BLaER1 (cell line): ENCODE measurements at regions not wholly inside any gene's neighbourhood (a gene's known extent, or its start where the extent isn't known, plus 50 kb on each side); places are given as distances from the start of the nearest gene placed in this dataset.

Experiments
- H3K27ac ChIP-seq: shearing (Covaris generic); formaldehyde crosslinking; 2 replicates; pipeline ENCODE4 v1.8.1; 2022
- H3K27me3 ChIP-seq: shearing (Covaris generic); formaldehyde crosslinking; 2 replicates; pipeline ENCODE4 v1.8.1; 2022
- H3K36me3 ChIP-seq: shearing (Covaris generic); formaldehyde crosslinking; 2 replicates; pipeline ENCODE4 v1.8.1; 2022
- H3K4me1 ChIP-seq: shearing (Covaris generic); formaldehyde crosslinking; 2 replicates; pipeline ENCODE4 v1.8.1; 2022
- H3K4me2 ChIP-seq: shearing (Covaris generic); formaldehyde crosslinking; 2 replicates; pipeline ENCODE4 v1.8.1; 2022
- H3K4me3 ChIP-seq: shearing (Covaris generic); formaldehyde crosslinking; 2 replicates; pipeline ENCODE4 v1.8.1; 2022
- H3K9ac ChIP-seq: shearing (Covaris generic); formaldehyde crosslinking; 2 replicates; pipeline ENCODE4 v1.8.1; 2022
- H3K9me3 ChIP-seq: shearing (Covaris generic); formaldehyde crosslinking; 2 replicates; pipeline ENCODE4 v1.8.1; 2022
- H4K20me1 ChIP-seq: shearing (Covaris generic); formaldehyde crosslinking; 2 replicates; pipeline ENCODE4 v1.8.1; 2022
- Cebpa-rat ChIP-seq: shearing (Covaris generic); IDR thresholded peaks from 2 replicates; pipeline ENCODE4 v1.8.1; 2022

DNA sequence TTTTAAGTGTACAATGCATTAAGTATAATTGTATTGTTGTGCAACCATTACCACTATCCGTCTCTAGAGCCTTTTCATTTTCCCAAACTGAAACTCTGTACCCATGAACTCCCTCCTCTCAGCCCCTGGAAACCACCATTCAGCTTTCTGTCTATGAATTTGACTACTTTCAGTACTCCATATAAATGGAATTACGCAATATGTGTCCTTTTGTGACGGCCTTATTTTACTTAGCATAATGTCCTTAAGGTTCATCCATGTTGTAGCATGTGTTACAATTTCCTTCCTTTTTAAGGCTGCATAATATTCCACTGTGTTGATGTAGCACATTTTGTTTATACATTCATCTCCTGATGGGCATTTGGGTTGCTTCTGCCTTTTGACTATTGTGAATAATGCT, 143.6 kb upstream of the KCNG1 start:
- TF ChIP-seq Cebpa-rat = peak; percentile 85; the same call in 1 of the 2 replicates
- no peaks in the 10 kb centered on the region for H3K36me3 ChIP-seq

DNA sequence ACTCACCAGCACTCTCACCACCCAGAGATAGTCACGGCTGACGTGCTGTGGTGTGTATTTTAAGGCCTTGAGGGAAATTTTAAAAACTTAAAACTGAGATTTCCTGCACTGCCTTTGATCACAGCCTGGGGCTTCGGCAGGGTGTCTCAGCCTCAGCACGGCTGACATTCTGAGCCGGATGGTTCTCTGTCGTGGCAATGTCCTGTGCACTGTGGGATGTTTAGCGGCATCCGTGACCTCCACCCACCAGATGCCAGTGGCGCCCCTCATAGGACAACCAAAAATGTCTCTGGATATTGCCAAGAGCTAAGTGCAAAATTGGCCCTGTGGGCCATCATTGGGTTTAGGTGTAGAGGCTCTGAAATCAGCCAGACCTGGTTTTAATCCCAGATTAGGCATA, 142.2 kb upstream of the KCNG1 start:
- Histone ChIP-seq H3K4me1 (peaks cover 57% of the 10 kb centered on the region), H3K4me2 (peak overlapping the region; percentile 83), H3K9ac (peak overlapping the region; percentile 36; the same call in 1 of the 2 replicates), H3K9me3 (peaks cover 22% of the 10 kb centered on the region), H4K20me1 (no peaks in the 10 kb centered on the region), H3K27me3 (no peaks in the 10 kb centered on the region), H3K27ac (peak overlapping the region; percentile 81), H3K36me3 (no peaks in the 10 kb centered on the region), H3K4me3 (no peak overlapping the region; the same call in 1 of the 2 replicates)
- no peak for TF ChIP-seq Cebpa-rat

More for the DNA sequence above, 143.6 kb upstream of the KCNG1 start:
- no peaks in the 10 kb centered on the region for H3K27me3 ChIP-seq
- peaks cover 25% of the 10 kb centered on the region for H3K9me3 ChIP-seq
- no peak overlapping the region for H3K4me3 ChIP-seq
- H3K27ac ChIP-seq = peak overlapping the region; percentile 81; the same call in 1 of the 2 replicates
- H3K4me2 ChIP-seq = peak overlapping the region; percentile 83; the same call in 1 of the 2 replicates
- no peaks in the 10 kb centered on the region for H4K20me1 ChIP-seq
- no peak overlapping the region for H3K9ac ChIP-seq
- H3K4me1 ChIP-seq = peaks cover 56% of the 10 kb centered on the region

GRCh38 chr20:51164731-51165130, 141.8 kb upstream of the KCNG1 start:
- Histone ChIP-seq H3K9me3 (peaks cover 18% of the 10 kb centered on the region), H3K36me3 (no peaks in the 10 kb centered on the region), H3K9ac (peak overlapping the region; percentile 36; the same call in 1 of the 2 replicates), H3K4me2 (peak overlapping the region; percentile 83), H4K20me1 (no peaks in the 10 kb centered on the region), H3K27ac (peak overlapping the region; percentile 81), H3K27me3 (no peaks in the 10 kb centered on the region), H3K4me1 (peaks cover 55% of the 10 kb centered on the region), H3K4me3 (no peak overlapping the region; the same call in 1 of the 2 replicates)
- no peak for TF ChIP-seq Cebpa-rat

- Histone ChIP-seq H3K4me3 (no peak overlapping the region), H3K9me3 (peaks cover 12% of the 10 kb centered on the region; the same call in 1 of the 2 replicates), H3K4me1 (peaks cover 55% of the 10 kb centered on the region), H3K4me2 (peak overlapping the region; percentile 83), H3K27me3 (no peaks in the 10 kb centered on the region), H3K36me3 (no peaks in the 10 kb centered on the region), H3K27ac (peak overlapping the region; percentile 81), H3K9ac (peak overlapping the region; percentile 65), H4K20me1 (no peaks in the 10 kb centered on the region)
- no peak for TF ChIP-seq Cebpa-rat
Measured at GRCh38 chr20:51163996-51164600, 141.2 kb upstream of the KCNG1 start.

- H3K4me2 ChIP-seq = peak overlapping the region; percentile 35
- no peak overlapping the region for H3K27ac ChIP-seq
- H3K4me1 ChIP-seq = peaks cover 57% of the 10 kb centered on the region
- H3K9me3 ChIP-seq = 0 out of 2 replicates have a peak, but pooled peaks cover 5% of the 10 kb centered on the region
- no peak overlapping the region for H3K9ac ChIP-seq
- H3K4me3 ChIP-seq = no peak overlapping the region
- H4K20me1 ChIP-seq = no peaks in the 10 kb centered on the region
- H3K27me3 ChIP-seq = no peaks in the 10 kb centered on the region
- TF ChIP-seq Cebpa-rat = no peak
- no peaks in the 10 kb centered on the region for H3K36me3 ChIP-seq
Measured at GRCh38 chr20:51162015-51162414, 139.1 kb upstream of the KCNG1 start.

- Histone ChIP-seq H3K9ac (no peak overlapping the region), H3K27ac (no peak overlapping the region; the same call in 1 of the 2 replicates), H3K9me3 (no peaks in the 10 kb centered on the region), H3K4me1 (peaks cover 57% of the 10 kb centered on the region), H3K4me2 (no peak overlapping the region), H3K4me3 (no peak overlapping the region), H3K27me3 (no peaks in the 10 kb centered on the region), H3K36me3 (no peaks in the 10 kb centered on the region), H4K20me1 (no peaks in the 10 kb centered on the region)
- no peak for TF ChIP-seq Cebpa-rat
Measured at GRCh38 chr20:51160821-51161220, 137.9 kb upstream of the KCNG1 start.

DNA sequence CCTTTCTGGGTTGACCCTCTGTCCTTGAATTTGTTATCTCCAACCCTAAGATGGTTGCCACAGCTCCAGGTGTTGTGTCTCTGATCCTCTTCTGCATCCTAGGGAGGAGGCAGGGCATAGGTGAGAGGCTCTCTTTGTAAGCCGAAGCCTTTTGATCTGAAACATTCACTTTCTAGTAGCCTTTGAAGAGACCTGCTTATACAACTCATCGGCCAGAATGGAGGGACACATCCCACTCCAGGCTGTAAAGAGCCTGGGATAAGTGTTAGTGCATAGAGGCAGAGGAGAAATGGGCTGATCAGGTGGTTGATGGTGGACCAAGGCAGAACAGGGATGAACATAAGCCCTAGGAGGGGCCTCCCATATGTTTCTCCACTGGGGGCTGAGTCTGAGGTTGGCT, 137.1 kb upstream of the KCNG1 start:
- Histone ChIP-seq H3K36me3 (no peaks in the 10 kb centered on the region), H3K4me1 (peaks cover 49% of the 10 kb centered on the region), H3K27ac (no peak overlapping the region), H3K4me3 (no peak overlapping the region), H3K27me3 (no peaks in the 10 kb centered on the region), H3K9ac (no peak overlapping the region), H3K9me3 (no peaks in the 10 kb centered on the region), H3K4me2 (no peak overlapping the region), H4K20me1 (no peaks in the 10 kb centered on the region)
- no peak for TF ChIP-seq Cebpa-rat

- H3K4me2 ChIP-seq = no peak overlapping the region
Measured at GRCh38 chr20:51159303-51159702, 136.4 kb upstream of the KCNG1 start.

GRCh38 chr20:51158226-51158625, 135.3 kb upstream of the KCNG1 start:
- no peak overlapping the region for H3K4me3 ChIP-seq
- H3K9me3 ChIP-seq = no peaks in the 10 kb centered on the region
- TF ChIP-seq Cebpa-rat = no peak
- no peaks in the 10 kb centered on the region for H3K36me3 ChIP-seq
- H3K9ac ChIP-seq = no peak overlapping the region
- H3K27ac ChIP-seq = no peak overlapping the region
- H3K4me1 ChIP-seq = peaks cover 31% of the 10 kb centered on the region
- no peaks in the 10 kb centered on the region for H3K27me3 ChIP-seq
- H3K4me2 ChIP-seq = no peak overlapping the region
- H4K20me1 ChIP-seq = no peaks in the 10 kb centered on the region

More at GRCh38 chr20:51159303-51159702, 136.4 kb upstream of the KCNG1 start:
- peaks cover 42% of the 10 kb centered on the region for H3K4me1 ChIP-seq
- H3K36me3 ChIP-seq = no peaks in the 10 kb centered on the region
- no peak overlapping the region for H3K9ac ChIP-seq
- H3K9me3 ChIP-seq = no peaks in the 10 kb centered on the region
- H3K4me3 ChIP-seq = no peak overlapping the region
- no peak for TF ChIP-seq Cebpa-rat
- H3K27me3 ChIP-seq = no peaks in the 10 kb centered on the region
- no peaks in the 10 kb centered on the region for H4K20me1 ChIP-seq
- H3K27ac ChIP-seq = no peak overlapping the region

GRCh38 chr20:51156041-51156982, 133.4 kb upstream of the KCNG1 start:
- H3K9ac ChIP-seq = no peak overlapping the region
- TF ChIP-seq Cebpa-rat = no peak
- H3K4me3 ChIP-seq = no peak overlapping the region
- H3K27ac ChIP-seq = no peak overlapping the region
- H3K4me1 ChIP-seq = peaks cover 12% of the 10 kb centered on the region
- H4K20me1 ChIP-seq = no peaks in the 10 kb centered on the region
- no peaks in the 10 kb centered on the region for H3K9me3 ChIP-seq
- H3K4me2 ChIP-seq = peak overlapping the region; percentile 6; the same call in 1 of the 2 replicates
- H3K36me3 ChIP-seq = no peaks in the 10 kb centered on the region
- H3K27me3 ChIP-seq = no peaks in the 10 kb centered on the region
